ENCODE measurements at regions not wholly inside any gene's neighbourhood (a gene's known extent, or its start where the extent isn't known, plus 50 kb on each side); places are given as distances from the start of the nearest gene placed in this dataset.
"Not testable (repeated sequence)": the region's sequence is repeated elsewhere in the genome, so short reads cannot be mapped to it uniquely, and the experiment has no call there.

DNA sequence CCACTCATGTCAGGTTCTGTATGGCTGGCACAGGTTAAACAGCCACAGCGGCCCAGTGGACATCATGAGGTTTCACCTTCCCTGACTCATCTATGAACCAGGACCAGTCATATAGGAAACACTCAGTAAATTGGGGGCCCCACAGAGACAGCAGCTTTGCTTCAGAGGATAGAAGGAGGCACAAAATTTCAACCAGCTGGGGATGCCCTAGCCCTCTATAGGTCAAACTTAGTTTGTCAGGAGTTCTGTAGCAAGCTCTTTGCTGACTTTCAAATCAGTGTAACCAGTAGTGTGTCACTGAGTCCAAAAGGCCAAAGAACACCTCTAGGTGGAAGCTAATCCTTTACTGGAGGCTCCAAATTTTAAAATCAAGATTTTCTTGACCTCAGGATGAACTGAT lies 4157.8 kb upstream of the TPTE start:
- not testable (repeated sequence) for H3K9ac ChIP-seq (ENCODE audit: low read length); H3K36me3 ChIP-seq (ENCODE audit: insufficient read depth, low read length); H3K27me3 ChIP-seq (ENCODE audit: insufficient read depth, low read length); H3K9me2 ChIP-seq (ENCODE audit: low read depth, low read length); H3K79me2 ChIP-seq (ENCODE audit: insufficient read depth, low read length); H4K20me1 ChIP-seq (ENCODE audit: insufficient read depth, low read length); H2AFZ ChIP-seq (ENCODE audit: low read length); H3K4me3 ChIP-seq (ENCODE audit: low read depth, low read length, poor library complexity, severe bottlenecking); H3K27ac ChIP-seq (ENCODE audit: low read depth, low read length, poor library complexity, severe bottlenecking); H3F3A ChIP-seq (ENCODE audit: insufficient read depth, low read length); H3K4me1 ChIP-seq (ENCODE audit: insufficient read depth, low read length, severe bottlenecking); H3K4me2 ChIP-seq (ENCODE audit: low read length); H3K9me3 ChIP-seq (ENCODE audit: low read length)

DNA sequence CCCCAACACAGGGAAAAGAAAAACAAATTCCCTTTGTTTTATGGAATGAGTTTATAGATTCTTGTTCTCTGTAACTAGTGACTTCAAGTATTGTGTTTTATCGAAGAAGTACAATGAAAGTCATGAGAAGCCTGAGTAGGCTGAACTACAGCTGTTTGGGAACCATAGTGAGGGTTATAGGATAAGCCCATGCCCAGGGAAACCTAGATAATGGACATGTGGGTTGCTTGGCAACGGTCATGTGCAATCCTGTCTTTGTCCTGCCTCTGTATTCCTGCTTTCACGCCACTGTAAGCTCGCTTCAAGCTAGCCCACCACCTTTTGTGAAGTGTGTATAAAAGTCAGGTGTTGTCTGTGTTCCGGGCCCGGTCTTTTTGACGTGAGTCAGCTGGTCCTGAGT lies 4152.6 kb upstream of the TPTE start:
- not testable (repeated sequence) for H2AFZ ChIP-seq (ENCODE audit: low read length); H3K27me3 ChIP-seq (ENCODE audit: insufficient read depth, low read length); H3F3A ChIP-seq (ENCODE audit: insufficient read depth, low read length); H3K9me3 ChIP-seq (ENCODE audit: low read length); H3K4me2 ChIP-seq (ENCODE audit: low read length); H3K27ac ChIP-seq (ENCODE audit: low read depth, low read length, poor library complexity, severe bottlenecking); H3K36me3 ChIP-seq (ENCODE audit: insufficient read depth, low read length); H4K20me1 ChIP-seq (ENCODE audit: insufficient read depth, low read length); H3K9me2 ChIP-seq (ENCODE audit: low read depth, low read length); H3K79me2 ChIP-seq (ENCODE audit: insufficient read depth, low read length); H3K4me1 ChIP-seq (ENCODE audit: insufficient read depth, low read length, severe bottlenecking); H3K9ac ChIP-seq (ENCODE audit: low read length); H3K4me3 ChIP-seq (ENCODE audit: low read depth, low read length, poor library complexity, severe bottlenecking)

GRCh38 chr21:6373253-6373652 lies 4148.1 kb upstream of the TPTE start:
- peak overlapping the region; percentile 31 for H3K4me3 ChIP-seq (ENCODE audit: low read depth, low read length, poor library complexity, severe bottlenecking)
- not testable (repeated sequence) for H3K27me3 ChIP-seq (ENCODE audit: insufficient read depth, low read length); H2AFZ ChIP-seq (ENCODE audit: low read length); H3K27ac ChIP-seq (ENCODE audit: low read depth, low read length, poor library complexity, severe bottlenecking); H3K9me2 ChIP-seq (ENCODE audit: low read depth, low read length); H3K9me3 ChIP-seq (ENCODE audit: low read length); H3K36me3 ChIP-seq (ENCODE audit: insufficient read depth, low read length); H3K9ac ChIP-seq (ENCODE audit: low read length); H3K4me2 ChIP-seq (ENCODE audit: low read length); H3K4me1 ChIP-seq (ENCODE audit: insufficient read depth, low read length, severe bottlenecking); H3K79me2 ChIP-seq (ENCODE audit: insufficient read depth, low read length); H4K20me1 ChIP-seq (ENCODE audit: insufficient read depth, low read length); H3F3A ChIP-seq (ENCODE audit: insufficient read depth, low read length)

DNA sequence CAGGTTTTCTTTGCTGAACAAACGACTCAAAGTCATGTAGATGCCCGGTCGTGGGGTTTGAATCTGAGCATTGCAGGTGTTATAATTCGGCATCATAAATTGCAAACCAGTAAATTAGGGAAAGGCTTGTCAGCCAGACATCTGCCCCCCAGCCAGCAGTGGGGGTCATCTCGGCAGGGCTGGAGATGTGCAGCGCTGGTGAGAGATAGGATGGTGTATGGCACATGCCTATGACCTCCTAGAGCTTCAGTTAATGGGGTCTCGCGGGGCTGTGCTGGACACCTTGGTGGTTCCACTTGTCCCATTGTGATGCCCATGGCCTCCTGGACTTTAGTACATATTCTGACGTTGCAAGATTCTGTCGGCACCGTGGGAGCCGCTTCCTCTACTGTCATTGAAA lies 4147.2 kb upstream of the TPTE start:
- not testable (repeated sequence) for H3K9me3 ChIP-seq (ENCODE audit: low read length); H2AFZ ChIP-seq (ENCODE audit: low read length); H3K9me2 ChIP-seq (ENCODE audit: low read depth, low read length); H3K27me3 ChIP-seq (ENCODE audit: insufficient read depth, low read length); H3K27ac ChIP-seq (ENCODE audit: low read depth, low read length, poor library complexity, severe bottlenecking); H3K79me2 ChIP-seq (ENCODE audit: insufficient read depth, low read length); H4K20me1 ChIP-seq (ENCODE audit: insufficient read depth, low read length); H3K4me2 ChIP-seq (ENCODE audit: low read length); H3K9ac ChIP-seq (ENCODE audit: low read length); H3F3A ChIP-seq (ENCODE audit: insufficient read depth, low read length); H3K36me3 ChIP-seq (ENCODE audit: insufficient read depth, low read length); H3K4me1 ChIP-seq (ENCODE audit: insufficient read depth, low read length, severe bottlenecking); H3K4me3 ChIP-seq (ENCODE audit: low read depth, low read length, poor library complexity, severe bottlenecking)
- TF ChIP-seq, protein P1, sequence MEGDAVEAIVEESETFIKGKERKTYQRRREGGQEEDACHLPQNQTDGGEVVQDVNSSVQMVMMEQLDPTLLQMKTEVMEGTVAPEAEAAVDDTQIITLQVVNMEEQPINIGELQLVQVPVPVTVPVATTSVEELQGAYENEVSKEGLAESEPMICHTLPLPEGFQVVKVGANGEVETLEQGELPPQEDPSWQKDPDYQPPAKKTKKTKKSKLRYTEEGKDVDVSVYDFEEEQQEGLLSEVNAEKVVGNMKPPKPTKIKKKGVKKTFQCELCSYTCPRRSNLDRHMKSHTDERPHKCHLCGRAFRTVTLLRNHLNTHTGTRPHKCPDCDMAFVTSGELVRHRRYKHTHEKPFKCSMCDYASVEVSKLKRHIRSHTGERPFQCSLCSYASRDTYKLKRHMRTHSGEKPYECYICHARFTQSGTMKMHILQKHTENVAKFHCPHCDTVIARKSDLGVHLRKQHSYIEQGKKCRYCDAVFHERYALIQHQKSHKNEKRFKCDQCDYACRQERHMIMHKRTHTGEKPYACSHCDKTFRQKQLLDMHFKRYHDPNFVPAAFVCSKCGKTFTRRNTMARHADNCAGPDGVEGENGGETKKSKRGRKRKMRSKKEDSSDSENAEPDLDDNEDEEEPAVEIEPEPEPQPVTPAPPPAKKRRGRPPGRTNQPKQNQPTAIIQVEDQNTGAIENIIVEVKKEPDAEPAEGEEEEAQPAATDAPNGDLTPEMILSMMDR (IDR thresholded peaks at IDR 0.05; ENCODE audit: low read length): peak; percentile 8; the same call in 1 of the 2 replicates

DNA sequence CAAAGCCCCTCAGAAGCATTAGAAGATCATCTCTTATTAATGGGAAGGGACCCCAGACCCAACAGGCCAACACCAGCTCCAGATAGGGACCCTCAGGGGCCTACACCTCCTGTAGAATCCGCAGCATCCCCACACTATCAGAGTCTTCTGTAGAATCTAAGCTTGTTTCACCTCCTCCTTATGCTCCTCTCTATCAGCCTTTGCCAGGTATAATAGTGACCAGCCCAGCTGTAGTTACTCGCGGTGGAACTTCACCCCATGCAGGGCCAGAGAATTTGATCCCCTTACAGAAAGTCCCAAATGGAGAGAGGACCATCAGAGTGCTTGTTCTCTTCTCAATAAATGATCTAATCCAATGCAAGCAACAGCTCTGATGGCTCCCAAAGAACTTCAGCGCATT lies 4146.5 kb upstream of the TPTE start:
- H4K20me1 ChIP-seq (ENCODE audit: insufficient read depth, low read length); H3K9me3 ChIP-seq (ENCODE audit: low read length); H3K4me1 ChIP-seq (ENCODE audit: insufficient read depth, low read length, severe bottlenecking); H3F3A ChIP-seq (ENCODE audit: insufficient read depth, low read length); H3K9ac ChIP-seq (ENCODE audit: low read length); H3K9me2 ChIP-seq (ENCODE audit: low read depth, low read length); H3K36me3 ChIP-seq (ENCODE audit: insufficient read depth, low read length); H3K27me3 ChIP-seq (ENCODE audit: insufficient read depth, low read length); H2AFZ ChIP-seq (ENCODE audit: low read length); H3K27ac ChIP-seq (ENCODE audit: low read depth, low read length, poor library complexity, severe bottlenecking); H3K79me2 ChIP-seq (ENCODE audit: insufficient read depth, low read length); H3K4me3 ChIP-seq (ENCODE audit: low read depth, low read length, poor library complexity, severe bottlenecking); H3K4me2 ChIP-seq (ENCODE audit: low read length): not testable (repeated sequence)

- H3K4me2 ChIP-seq (ENCODE audit: low read length): not testable (repeated sequence)
These were observed 4145.6 kb upstream of the TPTE start for GRCh38 chr21:6375776-6376175.

GRCh38 chr21:6376321-6377070 lies 4144.9 kb upstream of the TPTE start:
- not testable (repeated sequence) for H3K27ac ChIP-seq (ENCODE audit: low read depth, low read length, poor library complexity, severe bottlenecking); H3K27me3 ChIP-seq (ENCODE audit: insufficient read depth, low read length); H3K4me1 ChIP-seq (ENCODE audit: insufficient read depth, low read length, severe bottlenecking); H3K9me3 ChIP-seq (ENCODE audit: low read length); H2AFZ ChIP-seq (ENCODE audit: low read length); H4K20me1 ChIP-seq (ENCODE audit: insufficient read depth, low read length); H3K9ac ChIP-seq (ENCODE audit: low read length); H3K4me2 ChIP-seq (ENCODE audit: low read length); H3K4me3 ChIP-seq (ENCODE audit: low read depth, low read length, poor library complexity, severe bottlenecking); H3K79me2 ChIP-seq (ENCODE audit: insufficient read depth, low read length); H3K9me2 ChIP-seq (ENCODE audit: low read depth, low read length); H3K36me3 ChIP-seq (ENCODE audit: insufficient read depth, low read length); H3F3A ChIP-seq (ENCODE audit: insufficient read depth, low read length)

More at GRCh38 chr21:6375776-6376175, 4145.6 kb upstream of the TPTE start:
- H3K4me3 ChIP-seq (ENCODE audit: low read depth, low read length, poor library complexity, severe bottlenecking); H3K27ac ChIP-seq (ENCODE audit: low read depth, low read length, poor library complexity, severe bottlenecking); H3F3A ChIP-seq (ENCODE audit: insufficient read depth, low read length); H2AFZ ChIP-seq (ENCODE audit: low read length); H3K4me1 ChIP-seq (ENCODE audit: insufficient read depth, low read length, severe bottlenecking); H3K36me3 ChIP-seq (ENCODE audit: insufficient read depth, low read length); H3K9me2 ChIP-seq (ENCODE audit: low read depth, low read length); H3K27me3 ChIP-seq (ENCODE audit: insufficient read depth, low read length); H3K9me3 ChIP-seq (ENCODE audit: low read length); H3K9ac ChIP-seq (ENCODE audit: low read length); H3K79me2 ChIP-seq (ENCODE audit: insufficient read depth, low read length); H4K20me1 ChIP-seq (ENCODE audit: insufficient read depth, low read length): not testable (repeated sequence)
